Naive B cell (primary cell): ENCODE measurements at regions not wholly inside any gene's neighbourhood (a gene's known extent, or its start where the extent isn't known, plus 50 kb on each side); places are given as distances from the start of the nearest gene placed in this dataset.

Source experiments
- ATAC-seq, 2 donors: fragments of 150-1000 bp; cut with Tn5 transposase; 2 replicates each; pipeline ENCODE4 v1.10.0; 2021; ENCODE audit warnings: low read depth in 2 of 2, mild to moderate bottlenecking in 2 of 2, moderate library complexity in 2 of 2
- DNase-seq: peaks from one replicate; pipeline ENCODE4 v3.0.0; 2022
- H3K27ac Mint-ChIP-seq, 6 donors: one replicate each; pipeline ENCODE4 v1.8.0; 2020 to 2022; ENCODE audit warnings: mild to moderate bottlenecking in 6 of 6, mixed read lengths in 6 of 6, moderate library complexity in 5 of 6, inconsistent platforms in 2 of 6
- H3K27me3 Mint-ChIP-seq, 3 donors: one replicate each; pipeline ENCODE4 v1.8.0; 2021 to 2022; ENCODE audit warnings: mixed read lengths in 3 of 3, mild to moderate bottlenecking in 1 of 3
- H3K36me3 Mint-ChIP-seq, 2 donors: one replicate each; pipeline ENCODE4 v1.8.0; 2020 to 2022; ENCODE audit warnings: mixed read lengths in 2 of 2, inconsistent platforms in 1 of 2, mild to moderate bottlenecking in 1 of 2
- H3K4me1 Mint-ChIP-seq, 3 donors: one replicate each; pipeline ENCODE4 v1.8.0; 2020 to 2022; ENCODE audit warnings: mixed read lengths in 3 of 3, inconsistent platforms in 1 of 3, mild to moderate bottlenecking in 1 of 3, moderate library complexity in 1 of 3
- H3K4me3 Mint-ChIP-seq, 8 donors: one replicate each; pipeline ENCODE4 v1.8.0; 2020 to 2022; ENCODE audit warnings: mild to moderate bottlenecking in 8 of 8, mixed read lengths in 8 of 8, moderate library complexity in 8 of 8, inconsistent platforms in 2 of 8
- H3K9me3 Mint-ChIP-seq, 7 donors: one replicate each; pipeline ENCODE4 v1.8.0; 2020 to 2022; ENCODE audit warnings: mixed read lengths in 7 of 7, mild to moderate bottlenecking in 5 of 7, inconsistent platforms in 2 of 7, moderate library complexity in 1 of 7

DNA sequence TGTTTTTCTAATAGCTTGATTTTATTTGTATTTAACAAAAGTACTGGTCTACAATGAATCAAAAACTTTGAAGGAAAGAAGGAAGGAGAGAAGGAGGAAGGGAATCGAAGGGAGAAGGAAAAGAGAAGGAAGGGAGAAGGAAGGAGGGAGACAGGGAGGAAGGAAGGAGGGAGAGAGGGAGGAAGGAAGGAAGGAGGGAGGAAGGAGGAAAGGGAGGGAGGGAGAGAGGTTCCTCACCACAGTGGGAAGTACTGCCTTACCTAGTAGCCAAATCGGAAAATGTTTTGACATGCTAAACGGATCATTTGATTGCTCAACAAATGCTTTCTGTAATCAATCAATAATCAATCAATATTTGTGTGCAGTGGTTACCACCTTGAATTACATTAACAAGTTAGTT is 225.8 kb upstream of the CELF2 start:
- Mint-ChIP-seq H3K27ac (no peak overlapping the region), H3K36me3 (no peaks in the 10 kb centered on the region), H3K4me3 (peak overlapping the region in 1 of 8 donors; percentile 61), H3K4me1 (no peaks in the 10 kb centered on the region), H3K9me3 (peaks cover 0 to 2% (median 0%) of the 10 kb centered on the region in 7 donors), H3K27me3 (peaks cover 12 to 29% (median 25%) of the 10 kb centered on the region in 3 donors)
- ATAC-seq (no peak), DNase-seq (no peak)

DNA sequence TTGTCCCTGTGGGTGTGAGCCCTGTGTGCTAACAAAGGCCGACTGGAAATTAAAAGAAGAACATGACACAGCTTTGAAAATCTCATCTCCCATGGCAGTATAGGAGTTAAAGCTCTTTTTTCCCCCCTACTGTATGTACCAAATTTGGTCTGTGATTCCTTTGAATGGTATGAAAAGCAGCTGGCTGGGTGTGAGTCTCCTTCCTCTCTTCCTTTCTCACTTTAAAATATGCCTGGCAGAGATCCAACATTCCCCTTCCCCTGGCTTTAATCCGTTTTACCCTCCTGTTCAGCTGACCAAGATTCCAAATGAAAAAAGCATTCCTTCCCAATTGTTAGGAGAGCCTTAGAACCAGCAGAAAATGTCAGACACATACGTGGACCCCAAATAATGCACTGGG is 225.0 kb upstream of the CELF2 start:
- H3K9me3 Mint-ChIP-seq, result peaks cover 0 to 2% (median 0%) of the 10 kb centered on the region in 7 donors
- no peaks in the 10 kb centered on the region for H3K36me3 Mint-ChIP-seq
- peaks cover 12 to 30% (median 29%) of the 10 kb centered on the region in 3 donors for H3K27me3 Mint-ChIP-seq

DNA sequence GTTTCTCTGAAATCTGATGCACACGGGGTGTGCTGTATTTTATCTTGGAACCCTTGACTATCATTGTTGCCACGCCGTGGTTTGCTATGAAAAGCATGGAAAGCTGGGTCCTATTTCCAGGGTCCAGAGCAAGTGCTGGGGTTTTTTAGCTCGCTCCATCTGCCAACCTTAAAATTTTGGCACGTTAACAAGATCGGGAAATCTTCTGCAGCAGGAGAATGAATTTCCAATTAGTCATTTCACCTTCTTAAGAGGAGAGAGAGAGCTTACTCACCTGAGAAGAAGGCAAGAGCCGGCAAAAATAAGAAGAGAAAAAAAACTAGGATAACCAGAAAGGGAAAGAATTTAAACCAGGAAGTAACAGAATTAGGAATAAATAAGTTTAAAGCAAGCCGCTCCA is 223.6 kb upstream of the CELF2 start:
- H3K27ac Mint-ChIP-seq, result no peak overlapping the region
- H3K4me3 Mint-ChIP-seq, result no peak overlapping the region
- no peaks in the 10 kb centered on the region for H3K4me1 Mint-ChIP-seq
- DNase-seq (no peak), ATAC-seq (no peak)
- no peaks in the 10 kb centered on the region for H3K36me3 Mint-ChIP-seq
- H3K27me3 Mint-ChIP-seq, result peaks cover 19 to 41% (median 39%) of the 10 kb centered on the region in 3 donors
- peaks cover 0 to 4% (median 1%) of the 10 kb centered on the region in 7 donors for H3K9me3 Mint-ChIP-seq

More for the DNA sequence above, 225.0 kb upstream of the CELF2 start:
- Mint-ChIP-seq H3K4me3 (no peak overlapping the region), H3K4me1 (no peaks in the 10 kb centered on the region), H3K27ac (no peak overlapping the region)
- ATAC-seq (no peak), DNase-seq (no peak)

DNA sequence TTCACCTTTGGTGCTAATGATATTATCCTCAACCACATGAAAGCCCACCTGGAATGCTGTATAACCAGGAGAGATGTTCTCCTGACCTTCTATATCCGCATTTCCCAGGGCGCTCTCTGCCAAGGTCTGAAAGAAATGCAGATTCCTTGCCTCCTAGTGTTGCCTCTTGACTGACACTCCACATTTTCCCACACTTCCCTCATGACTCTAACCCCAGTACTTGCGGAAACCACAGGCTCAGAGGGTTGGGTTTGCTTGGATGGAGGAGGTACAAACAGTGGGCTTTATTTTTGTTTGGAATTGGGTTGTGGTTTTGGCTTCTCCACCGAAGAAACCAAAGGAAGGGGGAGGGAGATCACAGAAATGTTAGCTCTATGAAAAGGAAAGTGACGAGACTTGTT is 222.9 kb upstream of the CELF2 start:
- no peak for ATAC-seq

DNA sequence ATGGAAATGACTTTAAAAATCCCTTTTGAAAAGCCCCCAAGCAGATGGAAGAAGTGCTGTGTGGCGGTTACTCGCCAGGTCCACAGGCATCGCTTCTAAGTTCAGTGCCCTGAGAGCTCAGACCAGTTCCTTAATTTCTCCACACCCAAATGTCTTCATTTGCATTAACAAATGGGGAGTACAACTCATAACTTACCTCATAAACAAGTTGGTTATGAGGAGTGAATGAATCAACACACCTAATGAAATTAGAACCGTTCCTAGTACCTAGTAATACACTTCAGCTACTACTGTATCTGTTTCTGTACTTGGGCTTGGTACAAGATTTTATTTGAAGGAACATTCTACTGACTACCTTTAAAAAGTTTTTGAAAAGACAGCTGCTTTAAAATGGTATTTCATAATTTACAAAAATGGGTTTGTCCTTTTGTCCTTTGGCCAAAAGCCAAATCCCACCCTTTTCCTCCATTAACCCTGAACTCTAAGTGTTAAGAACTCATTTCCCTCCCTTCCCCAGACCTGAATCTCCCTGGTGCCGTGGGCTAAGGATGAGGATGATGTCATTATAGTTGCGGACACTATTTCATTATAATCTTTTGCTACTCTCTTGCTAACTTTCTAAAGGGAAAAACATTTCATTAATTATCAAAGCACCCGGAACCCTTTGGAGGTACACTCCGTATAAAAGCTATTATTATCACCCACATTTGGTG is 221.5 kb upstream of the CELF2 start:
- Mint-ChIP-seq H3K27me3 (peaks cover 19 to 41% (median 39%) of the 10 kb centered on the region in 3 donors), H3K4me1 (no peaks in the 10 kb centered on the region), H3K27ac (no peak overlapping the region), H3K36me3 (no peaks in the 10 kb centered on the region), H3K9me3 (peaks cover 0 to 4% (median 1%) of the 10 kb centered on the region in 7 donors), H3K4me3 (no peak overlapping the region)
- no peak for DNase-seq
- no peak for ATAC-seq

More for the DNA sequence above, 222.9 kb upstream of the CELF2 start:
- H3K36me3 Mint-ChIP-seq, result no peaks in the 10 kb centered on the region
- DNase-seq, result no peak
- H3K4me1 Mint-ChIP-seq, result no peaks in the 10 kb centered on the region
- H3K4me3 Mint-ChIP-seq, result no peak overlapping the region
- H3K27ac Mint-ChIP-seq, result no peak overlapping the region
- peaks cover 19 to 41% (median 39%) of the 10 kb centered on the region in 3 donors for H3K27me3 Mint-ChIP-seq
- H3K9me3 Mint-ChIP-seq, result peaks cover 0 to 4% (median 1%) of the 10 kb centered on the region in 7 donors

DNA sequence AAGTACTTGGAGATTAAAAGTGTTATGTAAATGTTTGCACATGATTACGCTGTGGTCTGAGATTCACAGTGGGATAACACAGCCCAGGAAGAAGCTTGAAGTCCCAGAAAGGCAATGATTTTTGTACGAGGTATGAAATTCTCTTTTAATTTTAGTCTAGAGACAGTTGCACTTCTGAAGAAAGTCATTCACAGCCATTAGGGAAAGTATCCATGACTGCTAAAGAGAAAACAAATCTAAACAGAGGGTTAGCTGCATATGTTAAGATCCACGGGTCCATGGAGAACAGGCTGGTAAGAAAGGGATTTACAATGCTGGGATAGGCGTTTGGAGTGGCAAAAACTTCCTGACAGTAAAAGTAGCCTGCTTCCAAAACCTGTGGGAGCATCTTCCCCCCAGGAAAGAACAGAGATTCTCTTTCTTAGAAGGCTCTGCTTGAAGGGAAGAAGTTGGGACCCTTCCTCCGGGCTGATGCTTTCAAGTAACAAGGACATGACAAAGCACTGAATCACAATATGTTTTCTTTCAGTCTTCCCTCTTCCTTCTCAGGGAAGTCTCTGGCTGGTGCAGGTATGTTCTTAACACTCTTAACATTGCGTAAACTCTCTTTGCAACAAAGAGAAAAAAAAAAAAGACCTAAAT is 220.8 kb upstream of the CELF2 start:
- Mint-ChIP-seq H3K27me3 (peaks cover 19 to 39% (median 37%) of the 10 kb centered on the region in 3 donors), H3K4me3 (no peak overlapping the region), H3K36me3 (no peaks in the 10 kb centered on the region), H3K4me1 (no peaks in the 10 kb centered on the region), H3K27ac (no peak overlapping the region), H3K9me3 (peaks cover 0 to 4% (median 1%) of the 10 kb centered on the region in 7 donors)
- DNase-seq (no peak), ATAC-seq (no peak)

DNA sequence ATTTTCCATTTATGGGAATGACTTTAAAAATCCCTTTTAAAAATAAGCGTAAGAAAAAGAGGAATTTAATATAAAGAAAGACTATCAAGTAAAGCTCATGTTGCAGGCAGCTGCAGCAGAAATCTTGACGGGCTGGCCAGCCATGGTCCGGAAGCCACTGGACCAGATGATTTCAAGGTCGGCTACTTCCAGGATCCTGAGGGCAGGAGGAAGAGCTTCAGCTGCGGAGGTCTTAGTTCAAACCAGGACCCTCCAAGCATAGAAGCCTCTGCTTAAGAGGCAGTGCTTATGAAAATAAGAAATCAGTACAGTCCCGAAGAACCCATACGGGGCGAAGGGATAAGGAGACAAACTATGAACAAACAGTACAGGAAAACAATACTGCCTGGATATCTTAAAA is 220.2 kb upstream of the CELF2 start:
- peaks cover 19 to 38% (median 34%) of the 10 kb centered on the region in 3 donors for H3K27me3 Mint-ChIP-seq
- H3K36me3 Mint-ChIP-seq, result no peaks in the 10 kb centered on the region
- H3K4me3 Mint-ChIP-seq, result no peak overlapping the region

DNA sequence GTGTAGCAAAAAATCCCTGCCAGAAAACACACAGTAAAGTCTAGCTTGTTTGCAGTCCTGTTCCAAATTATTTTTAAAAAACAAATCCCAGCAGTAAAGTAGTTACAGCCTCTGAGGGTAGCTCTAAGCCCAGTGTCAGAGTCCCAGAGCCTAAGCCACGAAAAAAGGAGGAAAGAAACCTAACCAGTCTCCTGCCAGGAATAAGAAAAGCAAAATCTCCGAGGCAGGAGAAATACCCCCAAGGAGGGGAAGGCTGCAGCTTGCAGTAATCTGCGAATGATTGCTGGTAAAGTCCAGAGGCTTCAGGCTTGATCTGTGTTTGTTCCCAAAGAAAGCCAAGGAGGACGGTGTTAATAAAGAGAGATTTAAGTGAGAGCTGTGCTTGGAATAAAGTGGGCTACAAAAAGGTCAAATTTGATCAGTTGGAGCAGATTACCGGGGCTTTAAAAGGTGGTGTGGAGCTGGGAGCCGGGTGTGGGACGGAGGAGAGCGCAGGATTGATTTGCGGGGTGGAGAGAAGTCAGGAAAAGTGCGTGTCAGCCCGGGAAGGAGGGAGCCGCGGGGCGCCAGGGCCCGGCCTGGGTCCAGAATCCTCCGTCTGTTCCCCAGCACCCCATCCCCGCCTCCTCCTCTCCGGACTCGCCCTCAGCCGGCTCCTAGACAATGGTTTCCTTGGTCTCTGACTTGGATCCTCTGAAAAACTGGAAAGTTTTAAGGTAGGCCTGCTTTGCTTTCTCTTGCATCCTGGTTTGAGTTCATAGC is 219.4 kb upstream of the CELF2 start:
- H3K27ac Mint-ChIP-seq, result no peak overlapping the region
- peaks cover 19 to 31% (median 29%) of the 10 kb centered on the region in 3 donors for H3K27me3 Mint-ChIP-seq
- H3K36me3 Mint-ChIP-seq, result no peaks in the 10 kb centered on the region
- no peak overlapping the region for H3K4me3 Mint-ChIP-seq
- peaks cover 0 to 4% (median 1%) of the 10 kb centered on the region in 7 donors for H3K9me3 Mint-ChIP-seq
- ATAC-seq (no peak), DNase-seq (no peak)
- H3K4me1 Mint-ChIP-seq, result no peaks in the 10 kb centered on the region

More for the DNA sequence above, 220.2 kb upstream of the CELF2 start:
- ATAC-seq, result no peak
- Mint-ChIP-seq H3K9me3 (peaks cover 0 to 4% (median 1%) of the 10 kb centered on the region in 7 donors), H3K4me1 (no peaks in the 10 kb centered on the region), H3K27ac (no peak overlapping the region)
- DNase-seq, result no peak

DNA sequence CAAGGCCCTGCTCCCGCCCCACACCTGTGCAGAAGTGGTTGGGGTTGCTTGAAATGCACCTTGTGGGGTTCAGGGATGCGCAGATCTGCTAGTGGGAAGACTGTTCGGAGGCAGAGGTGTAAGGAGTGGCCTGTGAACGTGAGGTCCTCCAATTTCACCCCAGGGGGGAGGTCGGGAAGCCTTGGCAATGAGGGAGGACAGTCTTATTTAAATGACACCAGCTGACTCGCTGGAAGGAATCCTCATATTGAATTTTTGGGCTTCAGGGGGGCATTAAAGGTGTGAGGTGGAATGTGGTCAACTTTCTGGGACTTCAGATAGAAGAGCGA is 218.8 kb upstream of the CELF2 start:
- no peak overlapping the region for H3K27ac Mint-ChIP-seq
- no peaks in the 10 kb centered on the region for H3K4me1 Mint-ChIP-seq
- H3K27me3 Mint-ChIP-seq, result peaks cover 19 to 31% (median 29%) of the 10 kb centered on the region in 3 donors
- H3K4me3 Mint-ChIP-seq, result no peak overlapping the region
- peaks cover 0 to 4% (median 1%) of the 10 kb centered on the region in 7 donors for H3K9me3 Mint-ChIP-seq
- ATAC-seq (no peak), DNase-seq (no peak)
- H3K36me3 Mint-ChIP-seq, result no peaks in the 10 kb centered on the region

DNA sequence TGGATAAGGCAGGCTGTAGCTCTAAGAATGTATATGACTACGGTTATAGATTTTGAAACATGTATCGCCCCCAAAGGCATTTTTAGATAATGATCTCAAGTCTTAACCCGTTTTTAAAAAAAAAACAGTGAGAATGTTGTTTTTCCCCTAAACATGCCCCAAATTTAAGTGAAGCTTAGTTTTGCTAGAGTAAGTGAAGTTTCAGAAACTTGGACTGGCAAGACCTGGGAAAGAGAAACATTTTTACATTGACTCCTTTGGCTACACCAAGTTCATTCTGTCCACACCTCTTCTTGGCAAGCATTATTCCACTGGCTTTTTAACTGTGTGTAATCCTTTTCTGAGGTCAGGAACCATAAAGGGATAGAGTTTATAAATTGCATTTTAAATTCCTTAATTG is 216.7 kb upstream of the CELF2 start:
- Mint-ChIP-seq H3K27me3 (peaks cover 14 to 26% (median 18%) of the 10 kb centered on the region in 3 donors), H3K4me3 (no peak overlapping the region), H3K27ac (no peak overlapping the region), H3K36me3 (no peaks in the 10 kb centered on the region), H3K4me1 (no peaks in the 10 kb centered on the region), H3K9me3 (peaks cover 0 to 4% (median 1%) of the 10 kb centered on the region in 7 donors)
- no peak for ATAC-seq
- no peak for DNase-seq

DNA sequence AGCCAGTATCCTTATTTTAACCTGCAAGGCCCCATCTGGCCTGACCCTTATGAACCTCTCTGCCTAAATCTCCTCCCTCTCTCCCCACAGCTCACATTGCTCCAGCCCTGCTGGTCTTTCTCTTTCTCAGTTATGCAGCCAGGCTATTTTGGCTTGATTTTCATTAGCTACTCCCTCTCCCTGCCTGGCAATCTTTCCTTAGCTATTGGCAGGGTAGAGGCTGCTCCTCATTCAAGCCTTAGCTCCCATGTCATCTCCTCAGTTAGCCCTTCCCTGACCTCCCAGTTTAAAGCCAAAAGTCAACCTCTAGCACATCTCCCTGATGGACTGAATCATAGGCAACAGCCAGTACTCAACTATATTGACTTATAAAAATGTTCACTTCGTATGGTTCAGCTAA is 214.4 kb upstream of the CELF2 start:
- H3K4me3 Mint-ChIP-seq, result no peak overlapping the region
- H3K27me3 Mint-ChIP-seq, result peaks cover 2 to 8% (median 5%) of the 10 kb centered on the region in 3 donors
- no peaks in the 10 kb centered on the region for H3K4me1 Mint-ChIP-seq
- no peaks in the 10 kb centered on the region for H3K36me3 Mint-ChIP-seq
- H3K27ac Mint-ChIP-seq, result no peak overlapping the region
- DNase-seq (no peak), ATAC-seq (no peak)
- H3K9me3 Mint-ChIP-seq, result peaks cover 0 to 2% (median 0%) of the 10 kb centered on the region in 7 donors

DNA sequence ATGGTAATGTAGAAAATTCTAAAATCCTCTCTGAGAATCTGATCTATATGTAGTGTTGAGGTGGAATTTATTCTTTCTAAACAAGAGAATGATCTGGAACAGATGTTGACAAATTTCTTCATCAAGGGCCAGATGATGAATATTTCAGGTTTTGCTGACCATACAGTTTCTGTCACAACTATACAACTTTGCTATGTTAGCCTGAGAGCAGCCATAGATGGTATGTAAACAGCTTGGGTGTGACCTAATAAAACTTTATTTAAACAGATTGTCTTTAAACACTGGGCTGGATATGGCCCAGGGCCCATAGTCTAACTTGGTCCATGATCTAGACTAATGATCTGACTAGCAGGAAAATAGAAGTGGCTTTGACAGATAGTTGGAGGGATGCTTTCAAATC is 213.6 kb upstream of the CELF2 start:
- H3K27ac Mint-ChIP-seq, result no peak overlapping the region
- no peaks in the 10 kb centered on the region for H3K9me3 Mint-ChIP-seq
- DNase-seq (no peak), ATAC-seq (no peak)
- H3K36me3 Mint-ChIP-seq, result no peaks in the 10 kb centered on the region
- H3K4me1 Mint-ChIP-seq, result no peaks in the 10 kb centered on the region
- peaks cover 0 to 2% (median under 1%) of the 10 kb centered on the region in 3 donors for H3K27me3 Mint-ChIP-seq
- H3K4me3 Mint-ChIP-seq, result no peak overlapping the region

DNA sequence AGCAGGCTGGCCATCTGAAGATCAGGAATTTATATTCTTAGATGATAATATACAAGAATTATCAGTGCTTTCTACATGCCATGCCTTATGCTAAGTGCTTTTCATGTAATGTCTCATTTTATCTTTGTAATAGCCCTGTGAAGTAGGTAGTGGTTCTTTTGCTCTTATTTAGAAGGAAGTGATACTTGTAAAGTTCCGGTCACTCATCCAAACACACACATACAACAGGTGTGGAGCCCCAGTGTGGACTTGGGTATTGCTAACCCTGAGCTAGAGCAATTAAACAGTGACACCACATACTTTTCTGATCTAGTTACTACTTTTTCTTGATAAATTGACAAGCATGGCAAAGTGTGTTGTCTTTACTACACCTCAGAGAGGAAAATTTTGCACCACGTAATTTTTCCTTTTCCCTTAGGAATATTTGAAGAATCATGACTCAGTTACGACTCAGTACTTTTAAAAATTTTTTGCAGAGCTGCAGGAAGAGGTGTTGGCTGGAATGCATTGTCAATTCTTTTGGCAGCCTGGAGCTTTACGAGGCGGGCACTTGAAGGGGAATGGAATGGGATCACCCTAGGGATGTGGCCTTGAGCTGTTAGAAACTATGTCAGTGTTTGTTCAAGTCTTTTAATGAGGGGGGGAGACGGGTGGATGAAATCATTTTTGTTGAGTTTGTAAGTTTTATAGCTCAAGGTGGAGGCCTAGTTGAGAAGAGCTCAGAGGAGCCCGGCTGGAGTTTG is 212.5 kb upstream of the CELF2 start:
- DNase-seq (no peak), ATAC-seq (no peak)
- Mint-ChIP-seq H3K4me1 (no peaks in the 10 kb centered on the region), H3K4me3 (no peak overlapping the region), H3K36me3 (peaks cover 0 to 1% of the 10 kb centered on the region in 2 donors), H3K9me3 (no peaks in the 10 kb centered on the region), H3K27ac (peak overlapping the region in 1 of 6 donors; percentile 20), H3K27me3 (peaks cover 0 to 6% (median 2%) of the 10 kb centered on the region in 3 donors)
